ENCODE measurements at regions not wholly inside any gene's neighbourhood (a gene's known extent, or its start where the extent isn't known, plus 50 kb on each side); places are given as distances from the start of the nearest gene placed in this dataset.

- H3K9me3 ChIP-seq (replicated peaks; ENCODE audit: control insufficient read depth, insufficient read depth, low read length): no peaks in the 10 kb centered on the region; the same call in 2 of the 3 replicates
- POLR2A ChIA-PET: no interaction called here
- in situ Hi-C loops (cut with MboI) (no loop called here), intact Hi-C loops (cut with micrococcal nuclease; ENCODE audit: unreplicated experiment) (no loop called here)
- BruUV-seq (replicated peaks): no TSS peak
- no peaks in the 10 kb centered on the region for H3K4me1 ChIP-seq (ENCODE audit: control insufficient read depth, insufficient read depth, low read length)
- no peaks in the 10 kb centered on the region for H3K36me3 ChIP-seq (ENCODE audit: control insufficient read depth in 2 of 2, insufficient read depth in 2 of 2, low read length in 1 of 2)
- SMC1A ChIA-PET (ENCODE audit: uncharacterized antibody, unreplicated experiment): no interaction called here
- 37% methylated on average over 5 of the region's 5 CpGs for WGBS (ENCODE audit: insufficient coverage, insufficient replicate concordance, low lambda C conversion rate, missing lambda C conversion rate)
- ATAC-seq (no peak), FAIRE-seq (no peak), DNase-seq (ENCODE audit: low read depth, low spot score) (no peak)
- CTCF ChIA-PET: no interaction called here
- no peaks in the 10 kb centered on the region for H4K20me1 ChIP-seq (ENCODE audit: control insufficient read depth, insufficient read depth)
- H3K27me3 ChIP-seq (replicated peaks in 1 of 2; ENCODE audit: control insufficient read depth in 2 of 2, insufficient read depth in 2 of 2, low read length in 1 of 2): no peaks in the 10 kb centered on the region
- no peak overlapping the region for H3K9ac ChIP-seq (ENCODE audit: control insufficient read depth, insufficient read depth, low read length)
- H2AFZ ChIP-seq (ENCODE audit: control insufficient read depth, low read depth, low read length): no peak overlapping the region
- no peak overlapping the region for H3K4me3 ChIP-seq
- H3K79me2 ChIP-seq (ENCODE audit: control insufficient read depth, insufficient read depth, low read length): no peaks in the 10 kb centered on the region
- RAD21 ChIA-PET (ENCODE audit: unreplicated experiment): no interaction called here
- no peak overlapping the region for H3K4me2 ChIP-seq (ENCODE audit: control insufficient read depth, insufficient read depth)
- no peak overlapping the region for H3K27ac ChIP-seq (ENCODE audit: control insufficient read depth, insufficient read depth)
- TF ChIP-seq SKIL (IDR thresholded peaks at IDR 0.05; ENCODE audit: low read depth, poor library complexity, severe bottlenecking) (no peak), POLR2AphosphoS2 (IDR thresholded peaks at IDR 0.05; ENCODE audit: low read depth, low read length) (no peak), SMARCA5 (IDR thresholded peaks at IDR 0.05) (no peak), MEF2A (IDR thresholded peaks at IDR 0.05; ENCODE audit: insufficient read depth, low read depth, low read length) (no peak), CUX1 (IDR thresholded peaks at IDR 0.05; ENCODE audit: insufficient replicate concordance, low read depth, low read length) (no peak), RCOR1 (conservative IDR thresholded peaks at IDR 0.05; ENCODE audit: low read depth, low read length) (no peak), CHD2 (IDR thresholded peaks at IDR 0.05; ENCODE audit: borderline replicate concordance, low read depth, low read length) (no peak), TCF7 (IDR thresholded peaks at IDR 0.05; ENCODE audit: borderline replicate concordance) (no peak), HCFC1 (IDR thresholded peaks at IDR 0.05; ENCODE audit: low read length) (no peak), RELB (IDR thresholded peaks at IDR 0.05; ENCODE audit: low read depth) (no peak), EZH2 (IDR thresholded peaks at IDR 0.05; ENCODE audit: borderline replicate concordance, control insufficient read depth, low read depth, low read length) (no peak), SMAD5 (IDR thresholded peaks at IDR 0.05; ENCODE audit: low read depth) (no peak), RAD51 (IDR thresholded peaks at IDR 0.05) (no peak), FOS (IDR thresholded peaks at IDR 0.05; ENCODE audit: borderline replicate concordance, extremely low read depth, insufficient read length) (no peak), NR2C2 (IDR thresholded peaks at IDR 0.05; ENCODE audit: borderline replicate concordance, control insufficient read depth, insufficient read length, low read depth) (no peak), IRF3 (IDR thresholded peaks at IDR 0.05) (no peak)
These were observed 118.1 kb downstream of the ZNF736 start for GRCh38 chr7:64431838-64432237.
